Suppressor macrophage treated with lipopolysaccharide for 4 hours (primary cell): ENCODE measurements at regions not wholly inside any gene's neighbourhood (a gene's known extent, or its start where the extent isn't known, plus 50 kb on each side); places are given as distances from the start of the nearest gene placed in this dataset.

Source experiments
- DNase-seq: peaks from one replicate; pipeline ENCODE4 v3.0.0-alpha.2; 2020

- no peak for DNase-seq
Measured at GRCh38 chr11:91188484-91188883, 965.6 kb upstream of the CHORDC1 start.

- DNase-seq: no peak
Measured at GRCh38 chr11:91187314-91187713, 964.5 kb upstream of the CHORDC1 start.

- DNase-seq: no peak
Measured at GRCh38 chr11:91178366-91178765, 955.5 kb upstream of the CHORDC1 start.

GRCh38 chr11:91174734-91175133 is 951.9 kb upstream of the CHORDC1 start:
- no peak for DNase-seq

- no peak for DNase-seq
Measured at GRCh38 chr11:91174193-91174592, 951.3 kb upstream of the CHORDC1 start.

- DNase-seq: no peak
Measured at GRCh38 chr11:91173701-91174100, 950.9 kb upstream of the CHORDC1 start.

- DNase-seq: no peak
Measured at GRCh38 chr11:91170711-91171110, 947.9 kb upstream of the CHORDC1 start.

- DNase-seq: no peak
Measured at GRCh38 chr11:91164452-91164822, 941.6 kb upstream of the CHORDC1 start.

- no peak for DNase-seq
Measured at GRCh38 chr11:91163619-91164451, 941.0 kb upstream of the CHORDC1 start.

- DNase-seq: no peak
Measured at GRCh38 chr11:91160661-91161060, 937.8 kb upstream of the CHORDC1 start.

- no peak for DNase-seq
Measured at GRCh38 chr11:91158891-91159537, 936.2 kb upstream of the CHORDC1 start.

GRCh38 chr11:91158297-91158696 is 935.4 kb upstream of the CHORDC1 start:
- DNase-seq: no peak

- DNase-seq: no peak
Measured at GRCh38 chr11:91156041-91156440, 933.2 kb upstream of the CHORDC1 start.

- DNase-seq: no peak
Measured at GRCh38 chr11:91147885-91148284, 925.0 kb upstream of the CHORDC1 start.

- DNase-seq: no peak
Measured at GRCh38 chr11:91141655-91142054, 918.8 kb upstream of the CHORDC1 start.

GRCh38 chr11:91136631-91137030 is 913.8 kb upstream of the CHORDC1 start:
- no peak for DNase-seq

- no peak for DNase-seq
Measured at GRCh38 chr11:91133361-91133760, 910.5 kb upstream of the CHORDC1 start.

GRCh38 chr11:91129596-91129995 is 906.7 kb upstream of the CHORDC1 start:
- no peak for DNase-seq

GRCh38 chr11:91124363-91124762 is 901.5 kb upstream of the CHORDC1 start:
- DNase-seq: no peak

GRCh38 chr11:91115116-91115515 is 892.3 kb upstream of the CHORDC1 start:
- no peak for DNase-seq

- no peak for DNase-seq
Measured at GRCh38 chr11:91104237-91104636, 881.4 kb upstream of the CHORDC1 start.

- DNase-seq: no peak
Measured at GRCh38 chr11:91100427-91100826, 877.6 kb upstream of the CHORDC1 start.

GRCh38 chr11:91097083-91097482 is 874.2 kb upstream of the CHORDC1 start:
- no peak for DNase-seq

GRCh38 chr11:91093141-91093540 is 870.3 kb upstream of the CHORDC1 start:
- DNase-seq: no peak

GRCh38 chr11:91091563-91091962 is 868.7 kb upstream of the CHORDC1 start:
- no peak for DNase-seq
